Endothelial cell of umbilical vein (primary cell): ENCODE measurements at regions not wholly inside any gene's neighbourhood (a gene's known extent, or its start where the extent isn't known, plus 50 kb on each side); places are given as distances from the start of the nearest gene placed in this dataset.

Source experiments
- BruUV-seq: library from RNA; stranded (reverse); fragments of 400-500 nt; replicated peaks from 2 replicates; lab custom pipeline; 2021; lab: Mats Ljungman, UMichigan
- CTCF ChIA-PET: fragments of 300-600, 350-600 bp; sonication (Branson Sonifier 250); formaldehyde crosslinking; loops from one replicate; lab custom pipeline; 2021; ENCODE audit warnings: antibody characterized with exemption, inconsistent platforms; lab: Charles Lee
- POLR2A ChIA-PET: fragments of 300-600, 350-600 bp; sonication (Branson Sonifier 250); formaldehyde crosslinking; loops from one replicate; lab custom pipeline; 2021; ENCODE audit warnings: antibody characterized with exemption, inconsistent platforms; lab: Charles Lee
- DNase-seq: peaks from one replicate; pipeline ENCODE4 v3.0.0-alpha.2; 2011; ENCODE audit warnings: low read depth, low spot score
- FAIRE-seq: peaks from 2 replicates; lab custom pipeline; 2011; peaks lifted over from hg19 to GRCh38; lab: Jason Lieb, UNC
- H2AFZ ChIP-seq: 2 replicates; pipeline ENCODE4 v1.6.0; 2012; ENCODE audit warnings: low read depth, low read length, control low read depth, inconsistent platforms
- H3K27ac ChIP-seq: 2 replicates; pipeline ENCODE4 v1.5.1; 2011; ENCODE audit warnings: low read depth, mild to moderate bottlenecking, control low read depth, low read length, moderate library complexity; ENCODE audit not compliant: insufficient read depth
- H3K27me3 ChIP-seq, 2 experiments: 2 replicates each; pipeline versions ENCODE4 v1.6.0 to v1.6.1; 2011; ENCODE audit warnings: low read length in 2 of 2, mixed read lengths in 1 of 2; ENCODE audit not compliant: control insufficient read depth in 2 of 2, insufficient read depth in 2 of 2
- H3K36me3 ChIP-seq, 2 experiments: 2 replicates in 1 of 2; 3 replicates in 1 of 2; pipeline ENCODE4 v1.5.1; 2011; ENCODE audit warnings: low read length in 2 of 2, mild to moderate bottlenecking in 1 of 2, moderate library complexity in 1 of 2; ENCODE audit not compliant: control insufficient read depth in 2 of 2, insufficient read depth in 2 of 2; ENCODE audit errors: extremely low read depth in 1 of 2
- H3K4me1 ChIP-seq: 3 replicates; pipeline ENCODE4 v1.5.1; 2011; ENCODE audit warnings: mild to moderate bottlenecking, low read length; ENCODE audit not compliant: control insufficient read depth, insufficient read depth; ENCODE audit errors: extremely low read depth
- H3K4me2 ChIP-seq: 2 replicates; pipeline ENCODE4 v1.6.1; 2011; ENCODE audit warnings: low read length, control low read depth, mixed read lengths; ENCODE audit not compliant: insufficient read depth
- H3K4me3 ChIP-seq, 3 experiments: fragments of 200-600 bp in 1 of 3; sonication (generic), shearing (Covaris generic) in 1 of 3; replicated peaks in 1 of 3; 2 replicates each; pipeline ENCODE4 v1.5.1; 2011 to 2016; ENCODE audit warnings: control low read depth in 3 of 3, low read length in 3 of 3, mild to moderate bottlenecking in 2 of 3, inconsistent platforms in 1 of 3, low read depth in 1 of 3, moderate library complexity in 1 of 3; ENCODE audit not compliant: insufficient read depth in 1 of 3
- H3K79me2 ChIP-seq: 2 replicates; pipeline ENCODE4 v1.6.0; 2012; ENCODE audit warnings: low read length, inconsistent platforms; ENCODE audit not compliant: control insufficient read depth, insufficient read depth
- H3K9ac ChIP-seq: replicated peaks from 2 replicates; pipeline ENCODE3; 2011; ENCODE audit warnings: low read length, control low read depth; ENCODE audit not compliant: insufficient read depth; ENCODE audit errors: extremely low read depth
- H3K9me1 ChIP-seq: replicated peaks from 3 replicates; pipeline ENCODE4 v1.6.0; 2011; ENCODE audit warnings: mild to moderate bottlenecking, low read length; ENCODE audit not compliant: control insufficient read depth, insufficient read depth; ENCODE audit errors: extremely low read depth
- H3K9me3 ChIP-seq: replicated peaks from 2 replicates; pipeline ENCODE4 v1.5.1; 2012; ENCODE audit warnings: low read length, inconsistent platforms; ENCODE audit not compliant: control insufficient read depth, insufficient read depth
- H4K20me1 ChIP-seq: replicated peaks from 2 replicates; pipeline ENCODE3; 2011; ENCODE audit warnings: mild to moderate bottlenecking, low read length; ENCODE audit not compliant: control insufficient read depth, insufficient read depth; ENCODE audit errors: extremely low read depth
- EZH2 ChIP-seq: IDR thresholded peaks from 2 replicates; pipeline ENCODE4 v1.6.1; 2012; ENCODE audit warnings: borderline replicate concordance, low read depth, mild to moderate bottlenecking, moderate library complexity, low read length, inconsistent platforms; ENCODE audit not compliant: severe bottlenecking
- FOS ChIP-seq: IDR thresholded peaks from 2 replicates; pipeline ENCODE4 v1.6.1; 2011; ENCODE audit warnings: mild to moderate bottlenecking, low read length, moderate library complexity, borderline replicate concordance; ENCODE audit not compliant: insufficient read depth
- GATA2 ChIP-seq: IDR thresholded peaks from 2 replicates; pipeline ENCODE4 v1.7.0; 2011; ENCODE audit warnings: low read depth, mild to moderate bottlenecking, moderate library complexity, mixed read lengths, low read length; ENCODE audit not compliant: insufficient read length, insufficient read depth
- JUN ChIP-seq: IDR thresholded peaks from 2 replicates; pipeline ENCODE4 v1.6.1; 2011; ENCODE audit warnings: borderline replicate concordance, low read depth; ENCODE audit not compliant: insufficient read length, insufficient read depth
- MAX ChIP-seq: IDR thresholded peaks from 2 replicates; pipeline ENCODE4 v1.6.1; 2011; ENCODE audit not compliant: insufficient read depth, insufficient read length
- POLR2AphosphoS5 ChIP-seq: IDR thresholded peaks from 2 replicates; pipeline ENCODE4 v1.6.1; 2012; ENCODE audit warnings: low read depth, mild to moderate bottlenecking, control low read depth, low read length, moderate library complexity; ENCODE audit not compliant: insufficient read depth
- dilution Hi-C: fragments of 300-500 bp; cut with MboI; formaldehyde crosslinking; loops from one replicate; pipeline ENCODE4 v1.15.0; 2019; ENCODE audit warnings: low sequenced_read_pairs; ENCODE audit not compliant: extremely low pct_ligation_motif_present
- intact Hi-C: fragments of 100-400 bp; cut with micrococcal nuclease; formaldehyde crosslinking; loops from one replicate; pipeline ENCODE4 v1.10.0; 2022
- TF ChIP-seq, protein P1 (sequence below), 2 donors: IDR thresholded peaks; 1 replicate in 1 of 2; 2 replicates in 1 of 2; pipeline ENCODE4 v1.5.1; 2011; ENCODE audit warnings: low read length in 2 of 2, mild to moderate bottlenecking in 2 of 2, moderate library complexity in 2 of 2, control low read depth in 1 of 2, inconsistent platforms in 1 of 2, low read depth in 1 of 2; ENCODE audit not compliant: insufficient read depth in 1 of 2; ENCODE audit errors: extremely low read depth in 1 of 2

- no peaks in the 10 kb centered on the region for H3K9me1 ChIP-seq
- FAIRE-seq: no peak
- H4K20me1 ChIP-seq: no peaks in the 10 kb centered on the region
- no peak overlapping the region for H3K4me3 ChIP-seq
- no peaks in the 10 kb centered on the region for H3K79me2 ChIP-seq
- H3K9me3 ChIP-seq: no peaks in the 10 kb centered on the region
- ChIA-PET CTCF (no interaction called here), POLR2A (no interaction called here)
- H3K4me2 ChIP-seq: no peak overlapping the region
- no peak overlapping the region for H2AFZ ChIP-seq
- TF ChIP-seq POLR2AphosphoS5 (no peak), EZH2 (no peak), FOS (no peak)
- TF ChIP-seq, protein P1, sequence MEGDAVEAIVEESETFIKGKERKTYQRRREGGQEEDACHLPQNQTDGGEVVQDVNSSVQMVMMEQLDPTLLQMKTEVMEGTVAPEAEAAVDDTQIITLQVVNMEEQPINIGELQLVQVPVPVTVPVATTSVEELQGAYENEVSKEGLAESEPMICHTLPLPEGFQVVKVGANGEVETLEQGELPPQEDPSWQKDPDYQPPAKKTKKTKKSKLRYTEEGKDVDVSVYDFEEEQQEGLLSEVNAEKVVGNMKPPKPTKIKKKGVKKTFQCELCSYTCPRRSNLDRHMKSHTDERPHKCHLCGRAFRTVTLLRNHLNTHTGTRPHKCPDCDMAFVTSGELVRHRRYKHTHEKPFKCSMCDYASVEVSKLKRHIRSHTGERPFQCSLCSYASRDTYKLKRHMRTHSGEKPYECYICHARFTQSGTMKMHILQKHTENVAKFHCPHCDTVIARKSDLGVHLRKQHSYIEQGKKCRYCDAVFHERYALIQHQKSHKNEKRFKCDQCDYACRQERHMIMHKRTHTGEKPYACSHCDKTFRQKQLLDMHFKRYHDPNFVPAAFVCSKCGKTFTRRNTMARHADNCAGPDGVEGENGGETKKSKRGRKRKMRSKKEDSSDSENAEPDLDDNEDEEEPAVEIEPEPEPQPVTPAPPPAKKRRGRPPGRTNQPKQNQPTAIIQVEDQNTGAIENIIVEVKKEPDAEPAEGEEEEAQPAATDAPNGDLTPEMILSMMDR (IDR thresholded peaks at IDR 0.05; ENCODE audit: extremely low read depth in 1 of 2, insufficient read depth in 1 of 2, low read depth in 1 of 2, low read length in 2 of 2): no peak
- no peaks in the 10 kb centered on the region for H3K36me3 ChIP-seq
- H3K9ac ChIP-seq: no peak overlapping the region
- dilution Hi-C loops: no loop called here
- intact Hi-C loops: no loop called here
- DNase-seq: no peak
- no peaks in the 10 kb centered on the region for H3K4me1 ChIP-seq
- no TSS peak for BruUV-seq
- H3K27ac ChIP-seq: no peak overlapping the region
- H3K27me3 ChIP-seq: no peaks in the 10 kb centered on the region
These were observed 372.0 kb downstream of the ZIC4 start for GRCh38 chr3:147034359-147034758.

DNA sequence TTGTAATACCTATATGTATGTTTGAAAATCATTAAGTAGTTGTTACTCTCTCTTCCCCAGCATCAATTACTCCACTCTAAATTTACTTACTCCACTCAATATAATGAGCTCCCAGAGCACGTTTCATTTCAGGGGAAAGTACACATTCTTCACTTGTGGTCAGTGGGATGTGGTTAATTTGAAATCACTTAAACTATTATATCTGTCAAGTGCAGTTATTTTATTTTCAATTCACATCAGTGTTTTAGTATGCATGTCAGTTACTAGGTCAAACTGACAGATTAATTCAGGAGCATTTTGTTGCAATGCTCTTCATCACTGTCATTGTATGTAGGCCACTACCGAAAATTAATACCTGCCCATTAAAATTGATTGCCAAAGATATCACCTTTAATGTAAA, 376.1 kb downstream of the ZIC4 start:
- Histone ChIP-seq H2AFZ (no peak overlapping the region), H3K4me2 (no peak overlapping the region), H3K9me1 (no peaks in the 10 kb centered on the region), H3K36me3 (no peaks in the 10 kb centered on the region), H3K79me2 (no peaks in the 10 kb centered on the region), H3K9ac (no peak overlapping the region), H4K20me1 (no peaks in the 10 kb centered on the region), H3K4me1 (no peaks in the 10 kb centered on the region), H3K27ac (no peak overlapping the region), H3K9me3 (no peaks in the 10 kb centered on the region), H3K4me3 (no peak overlapping the region), H3K27me3 (no peaks in the 10 kb centered on the region)
- TF ChIP-seq FOS: no peak
- TF ChIP-seq MAX: no peak
- no peak for TF ChIP-seq JUN
- TF ChIP-seq GATA2: no peak
- TF ChIP-seq, protein P1 (IDR thresholded peaks at IDR 0.05; ENCODE audit: extremely low read depth in 1 of 2, insufficient read depth in 1 of 2, low read depth in 1 of 2, low read length in 2 of 2): no peak
- no peak for FAIRE-seq
- dilution Hi-C loops (no loop called here), intact Hi-C loops (no loop called here)
- ChIA-PET CTCF (interaction anchor here (1.2 to 1.6 kb wide), 2 partner anchors 9 to 348 kb away, joined by 3 to 6 read pairs; no protein-coding TSS in a partner anchor), POLR2A (no interaction called here)
- DNase-seq: no peak
- no TSS peak for BruUV-seq
